ENCODE measurements at regions not wholly inside any gene's neighbourhood (a gene's known extent, or its start where the extent isn't known, plus 50 kb on each side); places are given as distances from the start of the nearest gene placed in this dataset.
"Not testable (repeated sequence)": the region's sequence is repeated elsewhere in the genome, so short reads cannot be mapped to it uniquely, and the experiment has no call there.

- no peaks in the 10 kb centered on the region for H3K36me3 ChIP-seq (ENCODE audit: control insufficient read depth in 3 of 3, insufficient read depth in 3 of 3, low read length in 3 of 3)
- no peak overlapping the region for H3K9ac ChIP-seq (ENCODE audit: low read depth in 1 of 3, low read length in 3 of 3)
- H3K4me3 ChIP-seq (ENCODE audit: low read length in 3 of 3) = no peak overlapping the region
- H3K4me1 ChIP-seq (ENCODE audit: control insufficient read depth in 3 of 3, insufficient read depth in 3 of 3, low read length in 3 of 3) = no peaks in the 10 kb centered on the region
- H3K27ac ChIP-seq (ENCODE audit: low read depth, low read length) = no peak overlapping the region
- no peaks in the 10 kb centered on the region for H3K9me3 ChIP-seq (ENCODE audit: control insufficient read depth in 3 of 3, low read length in 3 of 3)
- H3K27me3 ChIP-seq (ENCODE audit: control insufficient read depth in 3 of 3, insufficient read depth in 3 of 3, low read length in 3 of 3) = no peaks in the 10 kb centered on the region
Measured at GRCh38 chr12:65666876-65667275, 157.4 kb upstream of the HMGA2 start.

- Histone ChIP-seq H3K4me1 (ENCODE audit: control insufficient read depth in 3 of 3, insufficient read depth in 3 of 3, low read length in 3 of 3) (no peaks in the 10 kb centered on the region), H3K27ac (ENCODE audit: low read depth, low read length) (no peak overlapping the region), H3K27me3 (ENCODE audit: control insufficient read depth in 3 of 3, insufficient read depth in 3 of 3, low read length in 3 of 3) (no peaks in the 10 kb centered on the region), H3K36me3 (ENCODE audit: control insufficient read depth in 3 of 3, insufficient read depth in 3 of 3, low read length in 3 of 3) (no peaks in the 10 kb centered on the region), H3K9me3 (ENCODE audit: control insufficient read depth in 3 of 3, low read length in 3 of 3) (no peaks in the 10 kb centered on the region), H3K9ac (ENCODE audit: low read depth in 1 of 3, low read length in 3 of 3) (no peak overlapping the region), H3K4me3 (ENCODE audit: low read length in 3 of 3) (no peak overlapping the region)
Measured at GRCh38 chr12:65667932-65668331, 156.4 kb upstream of the HMGA2 start.

GRCh38 chr12:65668981-65669695 lies 155.1 kb upstream of the HMGA2 start:
- no peaks in the 10 kb centered on the region for H3K27me3 ChIP-seq (ENCODE audit: control insufficient read depth in 3 of 3, insufficient read depth in 3 of 3, low read length in 3 of 3)
- H3K9me3 ChIP-seq (ENCODE audit: control insufficient read depth in 3 of 3, low read length in 3 of 3) = no peaks in the 10 kb centered on the region
- no peaks in the 10 kb centered on the region for H3K36me3 ChIP-seq (ENCODE audit: control insufficient read depth in 3 of 3, insufficient read depth in 3 of 3, low read length in 3 of 3)
- no peak overlapping the region for H3K9ac ChIP-seq (ENCODE audit: low read depth in 1 of 3, low read length in 3 of 3)
- no peaks in the 10 kb centered on the region for H3K4me1 ChIP-seq (ENCODE audit: control insufficient read depth in 3 of 3, insufficient read depth in 3 of 3, low read length in 3 of 3)
- H3K4me3 ChIP-seq (ENCODE audit: low read length in 3 of 3) = no peak overlapping the region
- H3K27ac ChIP-seq (ENCODE audit: low read depth, low read length) = no peak overlapping the region

GRCh38 chr12:65670775-65671174 lies 153.5 kb upstream of the HMGA2 start:
- H3K9me3 ChIP-seq (ENCODE audit: control insufficient read depth in 3 of 3, low read length in 3 of 3) = no peaks in the 10 kb centered on the region
- H3K9ac ChIP-seq (ENCODE audit: low read depth in 1 of 3, low read length in 3 of 3) = no peak overlapping the region
- H3K36me3 ChIP-seq (ENCODE audit: control insufficient read depth in 3 of 3, insufficient read depth in 3 of 3, low read length in 3 of 3) = no peaks in the 10 kb centered on the region
- H3K4me3 ChIP-seq (ENCODE audit: low read length in 3 of 3) = no peak overlapping the region
- H3K4me1 ChIP-seq (ENCODE audit: control insufficient read depth in 3 of 3, insufficient read depth in 3 of 3, low read length in 3 of 3) = no peaks in the 10 kb centered on the region
- no peak overlapping the region for H3K27ac ChIP-seq (ENCODE audit: low read depth, low read length)
- H3K27me3 ChIP-seq (ENCODE audit: control insufficient read depth in 3 of 3, insufficient read depth in 3 of 3, low read length in 3 of 3) = no peaks in the 10 kb centered on the region

GRCh38 chr12:65672441-65672840 lies 151.8 kb upstream of the HMGA2 start:
- H3K36me3 ChIP-seq (ENCODE audit: control insufficient read depth in 3 of 3, insufficient read depth in 3 of 3, low read length in 3 of 3) = no peaks in the 10 kb centered on the region
- H3K4me1 ChIP-seq (ENCODE audit: control insufficient read depth in 3 of 3, insufficient read depth in 3 of 3, low read length in 3 of 3) = no peaks in the 10 kb centered on the region

GRCh38 chr12:65673156-65673690 lies 151.1 kb upstream of the HMGA2 start:
- Histone ChIP-seq H3K4me1 (ENCODE audit: control insufficient read depth in 3 of 3, insufficient read depth in 3 of 3, low read length in 3 of 3) (no peaks in the 10 kb centered on the region), H3K4me3 (ENCODE audit: low read length in 3 of 3) (no peak overlapping the region), H3K27ac (ENCODE audit: low read depth, low read length) (no peak overlapping the region), H3K36me3 (ENCODE audit: control insufficient read depth in 3 of 3, insufficient read depth in 3 of 3, low read length in 3 of 3) (no peaks in the 10 kb centered on the region), H3K27me3 (ENCODE audit: control insufficient read depth in 3 of 3, insufficient read depth in 3 of 3, low read length in 3 of 3) (no peaks in the 10 kb centered on the region), H3K9me3 (ENCODE audit: control insufficient read depth in 3 of 3, low read length in 3 of 3) (no peaks in the 10 kb centered on the region), H3K9ac (ENCODE audit: low read depth in 1 of 3, low read length in 3 of 3) (no peak overlapping the region)

More at GRCh38 chr12:65672441-65672840, 151.8 kb upstream of the HMGA2 start:
- Histone ChIP-seq H3K27me3 (ENCODE audit: control insufficient read depth in 3 of 3, insufficient read depth in 3 of 3, low read length in 3 of 3) (no peaks in the 10 kb centered on the region), H3K9ac (ENCODE audit: low read depth in 1 of 3, low read length in 3 of 3) (no peak overlapping the region), H3K9me3 (ENCODE audit: control insufficient read depth in 3 of 3, low read length in 3 of 3) (no peaks in the 10 kb centered on the region), H3K4me3 (ENCODE audit: low read length in 3 of 3) (no peak overlapping the region), H3K27ac (ENCODE audit: low read depth, low read length) (no peak overlapping the region)

- Histone ChIP-seq H3K27ac (ENCODE audit: low read depth, low read length) (no peak overlapping the region), H3K27me3 (ENCODE audit: control insufficient read depth in 3 of 3, insufficient read depth in 3 of 3, low read length in 3 of 3) (no peaks in the 10 kb centered on the region), H3K4me1 (ENCODE audit: control insufficient read depth in 3 of 3, insufficient read depth in 3 of 3, low read length in 3 of 3) (no peaks in the 10 kb centered on the region)
Measured at GRCh38 chr12:65673732-65674131, 150.6 kb upstream of the HMGA2 start.

GRCh38 chr12:65675141-65675621 lies 149.1 kb upstream of the HMGA2 start:
- H3K27ac ChIP-seq (ENCODE audit: low read depth, low read length) = no peak overlapping the region
- no peaks in the 10 kb centered on the region for H3K27me3 ChIP-seq (ENCODE audit: control insufficient read depth in 3 of 3, insufficient read depth in 3 of 3, low read length in 3 of 3)

More at GRCh38 chr12:65673732-65674131, 150.6 kb upstream of the HMGA2 start:
- no peak overlapping the region for H3K4me3 ChIP-seq (ENCODE audit: low read length in 3 of 3)
- no peak overlapping the region for H3K9ac ChIP-seq (ENCODE audit: low read depth in 1 of 3, low read length in 3 of 3)
- no peaks in the 10 kb centered on the region for H3K36me3 ChIP-seq (ENCODE audit: control insufficient read depth in 3 of 3, insufficient read depth in 3 of 3, low read length in 3 of 3)
- no peaks in the 10 kb centered on the region for H3K9me3 ChIP-seq (ENCODE audit: control insufficient read depth in 3 of 3, low read length in 3 of 3)

GRCh38 chr12:65678172-65678571 lies 146.1 kb upstream of the HMGA2 start:
- H3K4me3 ChIP-seq (ENCODE audit: low read length in 3 of 3); H3K27me3 ChIP-seq (ENCODE audit: control insufficient read depth in 3 of 3, insufficient read depth in 3 of 3, low read length in 3 of 3); H3K4me1 ChIP-seq (ENCODE audit: control insufficient read depth in 3 of 3, insufficient read depth in 3 of 3, low read length in 3 of 3); H3K27ac ChIP-seq (ENCODE audit: low read depth, low read length); H3K9ac ChIP-seq (ENCODE audit: low read depth in 1 of 3, low read length in 3 of 3); H3K9me3 ChIP-seq (ENCODE audit: control insufficient read depth in 3 of 3, low read length in 3 of 3); H3K36me3 ChIP-seq (ENCODE audit: control insufficient read depth in 3 of 3, insufficient read depth in 3 of 3, low read length in 3 of 3): not testable (repeated sequence)

More at GRCh38 chr12:65675141-65675621, 149.1 kb upstream of the HMGA2 start:
- H3K9me3 ChIP-seq (ENCODE audit: control insufficient read depth in 3 of 3, low read length in 3 of 3) = no peaks in the 10 kb centered on the region
- no peaks in the 10 kb centered on the region for H3K4me1 ChIP-seq (ENCODE audit: control insufficient read depth in 3 of 3, insufficient read depth in 3 of 3, low read length in 3 of 3)
- no peak overlapping the region for H3K4me3 ChIP-seq (ENCODE audit: low read length in 3 of 3)
- H3K36me3 ChIP-seq (ENCODE audit: control insufficient read depth in 3 of 3, insufficient read depth in 3 of 3, low read length in 3 of 3) = no peaks in the 10 kb centered on the region
- H3K9ac ChIP-seq (ENCODE audit: low read depth in 1 of 3, low read length in 3 of 3) = no peak overlapping the region

GRCh38 chr12:65681226-65681625 lies 143.1 kb upstream of the HMGA2 start:
- H3K9me3 ChIP-seq (ENCODE audit: control insufficient read depth in 3 of 3, low read length in 3 of 3) = no peaks in the 10 kb centered on the region
- H3K4me3 ChIP-seq (ENCODE audit: low read length in 3 of 3) = no peak overlapping the region
- no peak overlapping the region for H3K27ac ChIP-seq (ENCODE audit: low read depth, low read length)
- H3K36me3 ChIP-seq (ENCODE audit: control insufficient read depth in 3 of 3, insufficient read depth in 3 of 3, low read length in 3 of 3) = no peaks in the 10 kb centered on the region
- H3K9ac ChIP-seq (ENCODE audit: low read depth in 1 of 3, low read length in 3 of 3) = no peak overlapping the region
- H3K4me1 ChIP-seq (ENCODE audit: control insufficient read depth in 3 of 3, insufficient read depth in 3 of 3, low read length in 3 of 3) = no peaks in the 10 kb centered on the region
- H3K27me3 ChIP-seq (ENCODE audit: control insufficient read depth in 3 of 3, insufficient read depth in 3 of 3, low read length in 3 of 3) = no peaks in the 10 kb centered on the region
